ENCODE measurements at regions not wholly inside any gene's neighbourhood (a gene's known extent, or its start where the extent isn't known, plus 50 kb on each side); places are given as distances from the start of the nearest gene placed in this dataset.
A peak's percentile ranks its signal among the peaks of the same experiment; 100 is the strongest.
"Not testable (repeated sequence)": the region's sequence is repeated elsewhere in the genome, so short reads cannot be mapped to it uniquely, and the experiment has no call there.

- Mint-ChIP-seq H3K36me3 (ENCODE audit: low read depth) (peaks cover 7% of the 10 kb centered on the region), H3K27ac (no peak overlapping the region), H3K9me3 (peaks cover 27% of the 10 kb centered on the region), H3K4me3 (no peak overlapping the region), H3K4me1 (no peaks in the 10 kb centered on the region), H3K27me3 (ENCODE audit: low read depth) (no peaks in the 10 kb centered on the region)
- TF ChIP-seq, protein P1, sequence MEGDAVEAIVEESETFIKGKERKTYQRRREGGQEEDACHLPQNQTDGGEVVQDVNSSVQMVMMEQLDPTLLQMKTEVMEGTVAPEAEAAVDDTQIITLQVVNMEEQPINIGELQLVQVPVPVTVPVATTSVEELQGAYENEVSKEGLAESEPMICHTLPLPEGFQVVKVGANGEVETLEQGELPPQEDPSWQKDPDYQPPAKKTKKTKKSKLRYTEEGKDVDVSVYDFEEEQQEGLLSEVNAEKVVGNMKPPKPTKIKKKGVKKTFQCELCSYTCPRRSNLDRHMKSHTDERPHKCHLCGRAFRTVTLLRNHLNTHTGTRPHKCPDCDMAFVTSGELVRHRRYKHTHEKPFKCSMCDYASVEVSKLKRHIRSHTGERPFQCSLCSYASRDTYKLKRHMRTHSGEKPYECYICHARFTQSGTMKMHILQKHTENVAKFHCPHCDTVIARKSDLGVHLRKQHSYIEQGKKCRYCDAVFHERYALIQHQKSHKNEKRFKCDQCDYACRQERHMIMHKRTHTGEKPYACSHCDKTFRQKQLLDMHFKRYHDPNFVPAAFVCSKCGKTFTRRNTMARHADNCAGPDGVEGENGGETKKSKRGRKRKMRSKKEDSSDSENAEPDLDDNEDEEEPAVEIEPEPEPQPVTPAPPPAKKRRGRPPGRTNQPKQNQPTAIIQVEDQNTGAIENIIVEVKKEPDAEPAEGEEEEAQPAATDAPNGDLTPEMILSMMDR (IDR thresholded peaks at IDR 0.05; ENCODE audit: unreplicated experiment in 3 of 3) = no peak
Measured at GRCh38 chr18:25495606-25496005, 143.6 kb upstream of the ZNF521 start.

DNA sequence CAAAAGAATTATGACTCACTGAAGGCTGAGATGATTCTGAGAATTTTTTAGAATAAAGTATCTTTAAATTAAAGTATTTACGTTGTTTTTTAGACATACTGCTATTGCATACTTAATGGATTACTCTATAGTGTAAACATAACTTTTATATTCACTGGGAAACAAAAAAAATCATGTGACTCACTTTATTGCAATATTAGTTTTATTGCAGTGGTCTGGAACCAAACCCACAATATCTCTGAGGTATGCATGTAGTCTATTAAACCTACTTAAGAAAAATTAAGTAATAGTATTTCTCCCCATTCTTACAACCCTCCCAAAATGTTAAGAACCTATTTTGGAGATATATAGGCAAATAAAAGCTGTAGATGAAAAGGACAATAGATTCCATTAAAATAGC lies 142.9 kb upstream of the ZNF521 start:
- Mint-ChIP-seq H3K36me3 (ENCODE audit: low read depth) (peaks cover 7% of the 10 kb centered on the region), H3K27ac (no peak overlapping the region), H3K27me3 (ENCODE audit: low read depth) (no peaks in the 10 kb centered on the region), H3K4me3 (no peak overlapping the region), H3K4me1 (no peaks in the 10 kb centered on the region), H3K9me3 (peaks cover 27% of the 10 kb centered on the region)
- TF ChIP-seq, protein P1 (IDR thresholded peaks at IDR 0.05; ENCODE audit: unreplicated experiment in 3 of 3) = no peak

GRCh38 chr18:25493401-25493800 lies 141.4 kb upstream of the ZNF521 start:
- no peak overlapping the region for H3K27ac Mint-ChIP-seq
- no peaks in the 10 kb centered on the region for H3K4me1 Mint-ChIP-seq
- H3K36me3 Mint-ChIP-seq (ENCODE audit: low read depth) = peaks cover 7% of the 10 kb centered on the region
- TF ChIP-seq, protein P1 (IDR thresholded peaks at IDR 0.05; ENCODE audit: unreplicated experiment in 3 of 3) = no peak
- peaks cover 21% of the 10 kb centered on the region for H3K9me3 Mint-ChIP-seq
- no peak overlapping the region for H3K4me3 Mint-ChIP-seq
- no peaks in the 10 kb centered on the region for H3K27me3 Mint-ChIP-seq (ENCODE audit: low read depth)

DNA sequence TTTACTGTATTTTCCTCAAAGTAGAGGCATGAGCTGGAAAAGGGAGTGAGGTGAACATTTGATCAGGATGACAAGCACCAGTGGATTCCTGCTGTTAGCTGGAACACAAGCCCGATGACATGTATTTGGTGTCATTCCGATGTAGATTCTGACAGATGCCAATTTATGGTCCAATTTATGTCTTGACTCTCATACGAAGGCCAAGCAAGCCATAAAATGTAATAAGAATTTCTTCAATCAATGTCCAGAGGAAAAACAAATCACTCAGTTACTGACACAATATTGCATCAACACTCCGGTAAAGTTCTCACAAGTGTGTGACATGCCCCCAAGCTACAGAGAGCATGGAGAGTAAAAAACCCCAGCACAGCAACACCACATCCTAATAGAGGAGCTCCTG lies 138.3 kb upstream of the ZNF521 start:
- no peaks in the 10 kb centered on the region for H3K27me3 Mint-ChIP-seq (ENCODE audit: low read depth)
- peaks cover 16% of the 10 kb centered on the region for H3K9me3 Mint-ChIP-seq
- no peaks in the 10 kb centered on the region for H3K4me1 Mint-ChIP-seq
- TF ChIP-seq, protein P1 (IDR thresholded peaks at IDR 0.05; ENCODE audit: unreplicated experiment in 3 of 3) = no peak
- peaks cover 3% of the 10 kb centered on the region for H3K36me3 Mint-ChIP-seq (ENCODE audit: low read depth)
- H3K27ac Mint-ChIP-seq = no peak overlapping the region
- H3K4me3 Mint-ChIP-seq = no peak overlapping the region

- Mint-ChIP-seq H3K27ac (no peak overlapping the region), H3K27me3 (ENCODE audit: low read depth) (no peaks in the 10 kb centered on the region), H3K4me3 (no peak overlapping the region), H3K36me3 (ENCODE audit: low read depth) (peaks cover 7% of the 10 kb centered on the region), H3K9me3 (peaks cover 7% of the 10 kb centered on the region), H3K4me1 (peaks cover 27% of the 10 kb centered on the region)
- TF ChIP-seq, protein P1 (IDR thresholded peaks at IDR 0.05; ENCODE audit: unreplicated experiment in 3 of 3) = no peak
Measured at GRCh38 chr18:25473008-25473407, 121.0 kb upstream of the ZNF521 start.

DNA sequence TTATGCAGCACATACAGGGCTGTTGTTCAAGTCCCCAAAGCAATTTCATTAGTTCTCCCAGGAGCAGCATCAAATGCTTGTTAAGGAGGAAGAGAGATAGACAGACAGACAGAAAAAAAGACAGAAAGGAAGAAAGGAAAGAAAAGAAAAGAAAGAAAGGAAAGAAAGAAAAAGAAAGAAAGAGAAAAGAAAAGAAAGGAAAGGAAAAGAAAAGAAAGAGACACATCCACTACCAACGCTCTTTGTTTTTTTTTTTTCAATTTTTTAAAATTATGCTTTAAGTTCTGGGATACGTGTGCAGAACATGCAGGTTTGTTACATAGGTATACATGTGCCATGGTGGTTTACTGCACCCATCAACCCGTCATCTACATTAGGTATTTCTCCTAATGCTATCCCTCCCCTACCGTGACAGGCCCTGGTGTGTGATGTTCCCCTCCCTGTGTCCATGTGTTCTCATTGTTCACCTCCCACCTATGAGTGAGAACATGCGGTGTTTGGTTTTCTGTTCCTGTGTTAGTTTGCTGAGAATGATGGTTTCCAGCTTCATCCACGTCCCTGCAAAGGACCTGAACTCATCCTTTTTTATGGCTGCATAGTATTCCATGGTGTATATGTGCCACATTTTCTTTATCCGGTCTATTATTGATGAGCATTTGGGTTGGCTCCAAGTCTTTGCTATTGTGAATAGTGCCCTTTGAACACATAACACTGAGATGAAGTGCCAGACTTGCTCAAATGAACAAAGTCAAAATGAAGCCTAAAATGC lies 119.0 kb upstream of the ZNF521 start:
- Mint-ChIP-seq H3K4me1 (peaks cover 48% of the 10 kb centered on the region), H3K4me3 (peak overlapping the region in 1 of 3 experiments; percentile 33), H3K27ac (peak overlapping the region; percentile 70 to 83 (median 78))
- not testable (repeated sequence) for H3K27me3 Mint-ChIP-seq (ENCODE audit: low read depth); H3K9me3 Mint-ChIP-seq; H3K36me3 Mint-ChIP-seq (ENCODE audit: low read depth)
